ENCODE measurements at regions not wholly inside any gene's neighbourhood (a gene's known extent, or its start where the extent isn't known, plus 50 kb on each side); places are given as distances from the start of the nearest gene placed in this dataset.

- H3K4me3 ChIP-seq (ENCODE audit: low read depth, low read length), result no peak overlapping the region
- TF ChIP-seq CTCF (IDR thresholded peaks at IDR 0.05; ENCODE audit: low read depth, low read length), result no peak
Observed at GRCh38 chr1:233787599-233787998, 116.9 kb upstream of the SLC35F3 start.

GRCh38 chr1:233788687-233789086 lies 115.8 kb upstream of the SLC35F3 start:
- no peak for TF ChIP-seq CTCF (IDR thresholded peaks at IDR 0.05; ENCODE audit: low read depth, low read length)
- no peak overlapping the region for H3K4me3 ChIP-seq (ENCODE audit: low read depth, low read length)

DNA sequence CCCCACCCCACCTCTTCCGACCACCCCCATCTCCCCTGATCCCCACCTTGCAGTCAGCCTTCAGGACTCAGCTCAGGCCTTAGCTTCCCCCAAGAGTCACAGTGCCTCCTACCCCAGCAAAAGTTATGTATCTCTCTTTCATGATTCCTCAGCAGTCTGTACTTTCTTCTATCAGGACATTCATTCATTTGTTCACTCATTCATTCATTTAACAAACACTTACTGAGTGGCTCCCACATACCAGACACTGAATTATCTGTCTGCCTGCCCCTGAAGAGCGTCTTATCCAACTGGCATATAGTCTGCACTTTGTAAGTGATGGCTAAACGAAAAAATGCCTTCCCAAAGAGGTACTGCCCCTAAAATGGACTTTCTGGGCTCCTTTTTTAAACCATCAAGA lies 114.4 kb upstream of the SLC35F3 start:
- TF ChIP-seq CTCF (IDR thresholded peaks at IDR 0.05; ENCODE audit: low read depth, low read length), result no peak
- H3K4me3 ChIP-seq (ENCODE audit: low read depth, low read length), result no peak overlapping the region

- peak; percentile 70 for TF ChIP-seq CTCF (IDR thresholded peaks at IDR 0.05; ENCODE audit: low read depth, low read length)
- no peak overlapping the region for H3K4me3 ChIP-seq (ENCODE audit: low read depth, low read length)
Observed at GRCh38 chr1:233790662-233791371, 113.7 kb upstream of the SLC35F3 start.

DNA sequence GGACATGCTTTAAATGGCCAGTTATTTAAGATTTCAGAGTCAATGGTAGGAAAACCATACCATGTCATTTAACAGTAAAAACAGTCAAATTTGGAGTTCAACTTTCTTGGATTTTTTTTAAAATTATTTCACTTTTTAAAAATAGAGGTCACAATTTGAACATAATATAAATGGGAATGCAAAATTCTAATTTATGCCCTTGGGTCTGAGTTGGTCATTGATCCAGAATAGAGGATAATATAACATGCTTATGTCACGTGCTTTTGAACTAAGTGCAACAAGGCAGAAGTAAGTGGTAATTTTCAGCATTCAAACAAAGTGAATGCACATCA lies 113.1 kb upstream of the SLC35F3 start:
- H3K4me3 ChIP-seq (ENCODE audit: low read depth, low read length), result no peak overlapping the region

DNA sequence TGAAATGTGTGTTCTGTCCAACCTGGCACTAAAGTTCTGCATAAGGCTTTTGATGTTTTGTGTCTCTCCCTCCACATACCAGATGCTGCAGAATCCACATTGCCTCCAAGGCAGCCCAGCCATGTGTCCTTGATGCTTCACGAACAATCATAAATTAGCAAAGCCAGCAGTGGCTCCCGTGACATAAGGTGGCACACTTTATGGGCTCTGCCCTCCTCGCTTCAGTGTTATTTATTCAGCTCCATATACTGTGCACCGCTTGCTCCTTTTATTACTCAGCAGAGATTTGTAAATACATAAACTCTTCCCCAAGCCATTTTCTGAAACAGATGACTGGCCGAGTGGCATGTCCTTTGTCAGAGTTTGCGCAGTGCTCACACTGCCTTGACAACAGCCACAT lies 112.8 kb upstream of the SLC35F3 start:
- no peak for TF ChIP-seq CTCF (IDR thresholded peaks at IDR 0.05; ENCODE audit: low read depth, low read length)
- H3K4me3 ChIP-seq (ENCODE audit: low read depth, low read length), result no peak overlapping the region

More for the DNA sequence above, 113.1 kb upstream of the SLC35F3 start:
- TF ChIP-seq CTCF (IDR thresholded peaks at IDR 0.05; ENCODE audit: low read depth, low read length), result no peak

DNA sequence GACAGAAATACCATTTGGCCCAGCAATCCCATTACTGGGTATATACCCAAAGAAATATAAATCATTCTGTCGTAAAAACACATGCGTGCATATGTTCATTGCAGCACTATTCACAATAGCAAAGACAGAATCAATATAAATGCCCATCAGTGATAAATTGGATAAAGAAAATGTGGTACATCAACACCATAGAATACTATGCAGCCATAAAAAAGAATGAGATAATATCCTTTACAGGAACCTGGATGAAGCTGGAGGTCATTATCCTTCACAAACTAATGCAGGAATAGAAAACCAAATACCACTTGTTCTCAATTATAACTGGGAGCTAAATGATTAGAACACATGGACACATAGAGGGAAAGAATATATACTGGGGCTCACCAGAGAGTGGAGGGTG lies 109.6 kb upstream of the SLC35F3 start:
- TF ChIP-seq CTCF (IDR thresholded peaks at IDR 0.05; ENCODE audit: low read depth, low read length), result no peak
- H3K4me3 ChIP-seq (ENCODE audit: low read depth, low read length), result no peak overlapping the region
